ENCODE measurements at regions not wholly inside any gene's neighbourhood (a gene's known extent, or its start where the extent isn't known, plus 50 kb on each side); places are given as distances from the start of the nearest gene placed in this dataset.

GRCh38 chr1:5798151-5798730, 194.0 kb downstream of the NPHP4 start:
- TF ChIP-seq TAF1 (IDR thresholded peaks at IDR 0.05; ENCODE audit: borderline replicate concordance, insufficient read depth, low read length) = no peak
- no peak for TF ChIP-seq FOXP2 (optimal IDR thresholded peaks at IDR 0.05; ENCODE audit: borderline replicate concordance, extremely low read depth, extremely low read length, insufficient read depth)
- no peak for TF ChIP-seq SIN3A (IDR thresholded peaks at IDR 0.05; ENCODE audit: borderline replicate concordance, insufficient read depth, low read length)
- TF ChIP-seq REST (IDR thresholded peaks at IDR 0.05; ENCODE audit: insufficient read depth in 1 of 2, low read depth in 2 of 2, low read length in 2 of 2) = no peak
- TF ChIP-seq POLR2AphosphoS5 (IDR thresholded peaks at IDR 0.05; ENCODE audit: low read depth, low read length) = no peak

- TF ChIP-seq SIN3A (IDR thresholded peaks at IDR 0.05; ENCODE audit: borderline replicate concordance, insufficient read depth, low read length) (no peak), FOXP2 (optimal IDR thresholded peaks at IDR 0.05; ENCODE audit: borderline replicate concordance, extremely low read depth, extremely low read length, insufficient read depth) (no peak), POLR2AphosphoS5 (IDR thresholded peaks at IDR 0.05; ENCODE audit: low read depth, low read length) (no peak), TAF1 (IDR thresholded peaks at IDR 0.05; ENCODE audit: borderline replicate concordance, insufficient read depth, low read length) (no peak), REST (IDR thresholded peaks at IDR 0.05; ENCODE audit: insufficient read depth in 1 of 2, low read depth in 2 of 2, low read length in 2 of 2) (no peak)
These were observed 196.2 kb downstream of the NPHP4 start for GRCh38 chr1:5796028-5796427.

- no peak for TF ChIP-seq TAF1 (IDR thresholded peaks at IDR 0.05; ENCODE audit: borderline replicate concordance, insufficient read depth, low read length)
- no peak for TF ChIP-seq FOXP2 (optimal IDR thresholded peaks at IDR 0.05; ENCODE audit: borderline replicate concordance, extremely low read depth, extremely low read length, insufficient read depth)
These were observed 197.9 kb downstream of the NPHP4 start for GRCh38 chr1:5794279-5794678.

- TF ChIP-seq SIN3A (IDR thresholded peaks at IDR 0.05; ENCODE audit: borderline replicate concordance, insufficient read depth, low read length) (no peak), POLR2AphosphoS5 (IDR thresholded peaks at IDR 0.05; ENCODE audit: low read depth, low read length) (no peak), REST (IDR thresholded peaks at IDR 0.05; ENCODE audit: insufficient read depth in 1 of 2, low read depth in 2 of 2, low read length in 2 of 2) (no peak), TAF1 (IDR thresholded peaks at IDR 0.05; ENCODE audit: borderline replicate concordance, insufficient read depth, low read length) (no peak), FOXP2 (optimal IDR thresholded peaks at IDR 0.05; ENCODE audit: borderline replicate concordance, extremely low read depth, extremely low read length, insufficient read depth) (no peak)
These were observed 198.7 kb downstream of the NPHP4 start for GRCh38 chr1:5793516-5793915.

- TF ChIP-seq REST (IDR thresholded peaks at IDR 0.05; ENCODE audit: insufficient read depth in 1 of 2, low read depth in 2 of 2, low read length in 2 of 2) = no peak
- no peak for TF ChIP-seq SIN3A (IDR thresholded peaks at IDR 0.05; ENCODE audit: borderline replicate concordance, insufficient read depth, low read length)
- TF ChIP-seq FOXP2 (optimal IDR thresholded peaks at IDR 0.05; ENCODE audit: borderline replicate concordance, extremely low read depth, extremely low read length, insufficient read depth) = no peak
- TF ChIP-seq POLR2AphosphoS5 (IDR thresholded peaks at IDR 0.05; ENCODE audit: low read depth, low read length) = no peak
- TF ChIP-seq TAF1 (IDR thresholded peaks at IDR 0.05; ENCODE audit: borderline replicate concordance, insufficient read depth, low read length) = no peak
These were observed 211.1 kb downstream of the NPHP4 start for GRCh38 chr1:5781079-5781478.

Data from PFSK-1 (cell line).